Prostate gland (tissue), 2 donors: ENCODE measurements at regions not wholly inside any gene's neighbourhood (a gene's known extent, or its start where the extent isn't known, plus 50 kb on each side); places are given as distances from the start of the nearest gene placed in this dataset.

Experiments
- POLR2A ChIP-seq: fragments of 450-650 bp; IDR thresholded peaks from one replicate; pipeline ENCODE4 v1.6.1; 2016; ENCODE audit warnings: antibody characterized with exemption, mild to moderate bottlenecking
- POLR2AphosphoS5 ChIP-seq: sonication (generic); formaldehyde crosslinking; IDR thresholded peaks from one replicate; pipeline ENCODE4 v1.6.1; 2017; ENCODE audit warnings: antibody characterized with exemption
- TF ChIP-seq, protein P1 (sequence below), 4 experiments: fragments of 200-600 bp in 2 of 4; fragments of 450-650 bp in 2 of 4; sonication (generic) in 2 of 4; IDR thresholded peaks; 1 replicate in 3 of 4; 2 replicates in 1 of 4; pipeline ENCODE4 v1.5.1; 2016 to 2019; ENCODE audit warnings: antibody characterized with exemption in 4 of 4, mild to moderate bottlenecking in 2 of 4, moderate library complexity in 2 of 4

DNA sequence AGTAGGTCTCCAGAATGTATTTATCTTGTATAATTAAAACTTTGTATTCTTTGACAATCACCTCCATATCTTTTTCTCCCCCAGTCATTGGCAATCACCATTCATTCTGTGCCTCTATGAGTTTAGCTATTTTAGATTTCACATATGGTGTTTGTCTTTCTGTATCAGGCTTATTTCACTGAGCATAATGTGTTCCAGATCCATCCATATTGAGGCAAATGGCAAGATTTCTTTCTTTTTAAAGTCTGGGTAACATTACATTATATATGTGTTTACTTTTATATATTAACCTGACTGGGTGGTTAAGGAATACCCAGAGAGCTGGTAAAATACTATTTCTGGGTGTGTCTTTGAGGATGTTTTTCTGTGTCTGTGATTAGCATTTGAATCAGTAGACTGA, 486.6 kb downstream of the SQOR start:
- no peak for TF ChIP-seq POLR2AphosphoS5
- TF ChIP-seq, protein P1, sequence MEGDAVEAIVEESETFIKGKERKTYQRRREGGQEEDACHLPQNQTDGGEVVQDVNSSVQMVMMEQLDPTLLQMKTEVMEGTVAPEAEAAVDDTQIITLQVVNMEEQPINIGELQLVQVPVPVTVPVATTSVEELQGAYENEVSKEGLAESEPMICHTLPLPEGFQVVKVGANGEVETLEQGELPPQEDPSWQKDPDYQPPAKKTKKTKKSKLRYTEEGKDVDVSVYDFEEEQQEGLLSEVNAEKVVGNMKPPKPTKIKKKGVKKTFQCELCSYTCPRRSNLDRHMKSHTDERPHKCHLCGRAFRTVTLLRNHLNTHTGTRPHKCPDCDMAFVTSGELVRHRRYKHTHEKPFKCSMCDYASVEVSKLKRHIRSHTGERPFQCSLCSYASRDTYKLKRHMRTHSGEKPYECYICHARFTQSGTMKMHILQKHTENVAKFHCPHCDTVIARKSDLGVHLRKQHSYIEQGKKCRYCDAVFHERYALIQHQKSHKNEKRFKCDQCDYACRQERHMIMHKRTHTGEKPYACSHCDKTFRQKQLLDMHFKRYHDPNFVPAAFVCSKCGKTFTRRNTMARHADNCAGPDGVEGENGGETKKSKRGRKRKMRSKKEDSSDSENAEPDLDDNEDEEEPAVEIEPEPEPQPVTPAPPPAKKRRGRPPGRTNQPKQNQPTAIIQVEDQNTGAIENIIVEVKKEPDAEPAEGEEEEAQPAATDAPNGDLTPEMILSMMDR (IDR thresholded peaks at IDR 0.05) = no peak
- no peak for TF ChIP-seq POLR2A
